ENCODE measurements at regions not wholly inside any gene's neighbourhood (a gene's known extent, or its start where the extent isn't known, plus 50 kb on each side); places are given as distances from the start of the nearest gene placed in this dataset.

DNA sequence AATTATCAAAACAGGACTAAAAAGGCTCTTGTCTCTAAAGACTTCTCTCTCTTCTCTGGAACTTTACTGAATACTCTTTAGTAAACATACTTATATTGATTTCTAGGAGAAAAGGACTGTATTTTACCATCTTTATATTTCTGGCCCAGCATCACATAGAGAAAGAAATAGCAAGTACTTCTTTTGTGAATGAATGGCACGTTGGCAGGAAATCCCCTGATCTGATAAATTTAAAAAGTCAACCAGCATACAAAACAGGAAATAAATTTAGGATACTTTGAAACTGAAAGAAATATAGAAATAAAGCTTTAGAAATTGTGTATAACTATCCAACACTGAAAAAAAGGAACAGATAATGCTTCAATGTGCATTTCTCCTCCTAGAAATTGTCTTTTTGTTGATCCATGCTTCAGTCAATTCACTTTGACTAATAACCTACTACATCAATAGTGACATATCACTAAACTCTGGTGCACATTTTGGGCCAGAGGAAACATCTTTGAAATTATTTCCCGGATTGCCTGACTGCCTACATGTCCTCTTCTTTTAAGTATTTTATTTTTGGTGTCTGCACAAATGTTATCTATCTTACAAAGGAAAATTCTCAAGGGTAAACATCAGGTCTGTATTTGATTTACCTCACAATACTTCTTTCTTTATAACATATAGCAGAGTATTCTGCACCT lies 183.5 kb upstream of the FSTL5 start:
- no peaks in the 10 kb centered on the region for H3K4me1 Mint-ChIP-seq
- H3K27me3 Mint-ChIP-seq, result no peaks in the 10 kb centered on the region
- DNase-seq (no peak), ATAC-seq (no peak)
- H3K9me3 Mint-ChIP-seq (ENCODE audit: low read depth), result peaks cover 5% of the 10 kb centered on the region
- CTCF ChIA-PET, result no interaction called here
- no peak overlapping the region for H3K4me3 Mint-ChIP-seq
- no peaks in the 10 kb centered on the region for H3K36me3 Mint-ChIP-seq
- H3K27ac Mint-ChIP-seq, result no peak overlapping the region

DNA sequence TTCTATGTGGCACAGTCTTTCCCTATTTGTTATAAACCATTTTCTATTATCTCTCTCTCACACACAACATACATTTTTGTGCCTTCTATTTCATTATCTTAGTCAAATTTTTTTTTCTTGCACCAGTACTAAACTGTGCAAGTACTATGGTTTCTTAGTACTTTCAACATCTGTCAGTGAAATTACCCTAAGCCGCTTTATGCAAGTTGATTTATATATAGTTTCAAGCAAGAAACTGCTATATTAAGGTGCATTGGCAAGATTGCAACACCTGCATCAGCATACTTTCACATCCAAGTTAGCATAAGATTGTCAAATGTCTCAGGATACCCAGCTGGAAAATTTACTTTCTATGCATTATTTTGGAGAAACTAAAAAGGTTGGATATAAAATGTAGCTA lies 180.2 kb upstream of the FSTL5 start:
- Mint-ChIP-seq H3K9me3 (ENCODE audit: low read depth) (peaks cover 2% of the 10 kb centered on the region), H3K36me3 (no peaks in the 10 kb centered on the region), H3K27me3 (no peaks in the 10 kb centered on the region), H3K27ac (no peak overlapping the region), H3K4me3 (no peak overlapping the region), H3K4me1 (no peaks in the 10 kb centered on the region)
- CTCF ChIA-PET, result no interaction called here
- ATAC-seq, result no peak
- no peak for DNase-seq

DNA sequence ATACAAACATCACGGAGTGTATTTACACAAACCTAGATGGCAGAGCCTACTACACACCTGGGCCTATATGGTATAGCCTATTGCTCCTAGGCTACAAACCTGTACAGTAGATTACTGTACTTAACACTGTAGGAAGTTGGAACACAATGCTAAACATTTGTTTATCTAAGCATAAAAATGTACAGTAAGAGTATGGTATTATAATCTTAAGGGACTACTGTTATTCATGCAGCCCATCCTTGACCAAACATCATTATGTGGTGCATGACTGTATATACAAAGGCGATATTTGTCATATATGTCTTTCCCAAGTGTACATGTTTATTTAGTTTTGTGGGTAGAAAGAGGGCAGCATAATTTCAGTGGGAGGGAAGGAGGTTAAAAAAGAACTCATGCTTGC lies 177.7 kb upstream of the FSTL5 start:
- ATAC-seq, result no peak
- no peak overlapping the region for H3K4me3 Mint-ChIP-seq
- H3K27me3 Mint-ChIP-seq, result no peaks in the 10 kb centered on the region

DNA sequence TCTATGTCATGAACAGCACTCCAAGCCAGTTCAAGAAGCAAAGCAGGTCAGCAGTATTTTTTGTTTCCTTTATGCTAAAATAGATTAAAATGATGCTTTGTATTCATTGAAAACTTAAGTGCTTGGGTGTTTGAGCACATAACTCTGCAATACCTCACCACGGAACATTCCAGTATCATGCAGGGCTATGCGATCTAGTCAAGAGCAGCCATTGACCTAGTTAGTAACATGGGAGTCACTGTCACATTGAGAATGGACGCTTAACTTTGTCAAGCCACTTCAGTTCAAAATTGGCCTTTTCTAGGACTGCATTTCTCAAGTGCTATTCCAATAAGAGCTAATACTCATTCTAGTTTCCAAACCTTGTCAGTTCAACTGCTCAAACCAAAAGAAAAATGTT lies 160.1 kb upstream of the FSTL5 start:
- DNase-seq (no peak), ATAC-seq (no peak)
- no peak overlapping the region for H3K4me3 Mint-ChIP-seq
- H3K27me3 Mint-ChIP-seq, result no peaks in the 10 kb centered on the region
- H3K4me1 Mint-ChIP-seq, result no peaks in the 10 kb centered on the region
- H3K27ac Mint-ChIP-seq, result no peak overlapping the region
- H3K9me3 Mint-ChIP-seq (ENCODE audit: low read depth), result no peaks in the 10 kb centered on the region
- CTCF ChIA-PET, result no interaction called here
- no peaks in the 10 kb centered on the region for H3K36me3 Mint-ChIP-seq

More for the DNA sequence above, 177.7 kb upstream of the FSTL5 start:
- no peak for DNase-seq
- CTCF ChIA-PET, result no interaction called here
- Mint-ChIP-seq H3K9me3 (ENCODE audit: low read depth) (peaks cover 5% of the 10 kb centered on the region), H3K4me1 (no peaks in the 10 kb centered on the region), H3K36me3 (no peaks in the 10 kb centered on the region), H3K27ac (no peak overlapping the region)

DNA sequence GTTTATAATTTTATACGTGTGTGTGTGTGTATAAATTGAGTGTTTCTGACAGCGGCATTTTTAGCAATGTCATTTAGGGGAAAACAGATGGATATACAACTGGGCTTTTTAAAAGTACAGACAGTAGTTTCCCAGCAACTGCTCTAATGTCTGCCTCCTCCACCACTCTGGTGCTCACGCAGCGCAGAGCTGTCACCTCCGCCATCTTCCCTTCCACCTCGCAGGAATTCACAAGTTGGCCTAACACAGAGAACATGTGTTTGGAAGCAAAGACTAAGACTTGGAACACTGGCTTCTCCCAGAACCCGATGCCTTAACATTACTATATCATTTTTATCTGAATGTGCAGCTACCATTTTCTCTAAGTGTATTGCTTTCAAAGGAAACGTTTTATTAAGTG lies 158.3 kb upstream of the FSTL5 start:
- CTCF ChIA-PET, result no interaction called here
- H3K27ac Mint-ChIP-seq, result no peak overlapping the region
- H3K4me1 Mint-ChIP-seq, result no peaks in the 10 kb centered on the region
- H3K27me3 Mint-ChIP-seq, result no peaks in the 10 kb centered on the region
- H3K36me3 Mint-ChIP-seq, result no peaks in the 10 kb centered on the region
- H3K4me3 Mint-ChIP-seq, result no peak overlapping the region
- no peak for ATAC-seq
- DNase-seq, result no peak
- peaks cover 2% of the 10 kb centered on the region for H3K9me3 Mint-ChIP-seq (ENCODE audit: low read depth)

DNA sequence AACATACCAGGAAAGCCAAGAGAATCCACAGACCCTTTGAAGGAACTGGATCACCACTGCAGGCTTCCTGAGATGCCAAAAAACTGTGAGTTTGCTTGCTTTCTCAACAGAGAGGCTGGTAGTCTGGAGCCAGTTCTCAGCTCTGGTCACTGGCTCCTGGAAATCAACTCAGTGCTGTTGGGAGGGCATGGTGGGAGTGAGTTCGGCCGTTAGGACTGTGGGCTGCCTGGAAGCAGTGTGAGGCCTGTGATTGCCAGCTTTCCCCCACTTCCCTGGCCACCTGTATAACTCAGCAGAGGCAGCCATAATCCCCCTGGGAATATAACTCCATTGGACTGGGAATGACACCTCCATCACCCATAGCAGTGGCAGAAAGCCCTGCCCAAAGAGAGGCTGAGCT lies 122.0 kb upstream of the FSTL5 start:
- no peak for DNase-seq
- Mint-ChIP-seq H3K27me3 (no peaks in the 10 kb centered on the region), H3K9me3 (ENCODE audit: low read depth) (peaks cover 6% of the 10 kb centered on the region), H3K4me3 (no peak overlapping the region), H3K27ac (no peak overlapping the region), H3K36me3 (no peaks in the 10 kb centered on the region), H3K4me1 (no peaks in the 10 kb centered on the region)
- CTCF ChIA-PET, result no interaction called here
- no peak for ATAC-seq

DNA sequence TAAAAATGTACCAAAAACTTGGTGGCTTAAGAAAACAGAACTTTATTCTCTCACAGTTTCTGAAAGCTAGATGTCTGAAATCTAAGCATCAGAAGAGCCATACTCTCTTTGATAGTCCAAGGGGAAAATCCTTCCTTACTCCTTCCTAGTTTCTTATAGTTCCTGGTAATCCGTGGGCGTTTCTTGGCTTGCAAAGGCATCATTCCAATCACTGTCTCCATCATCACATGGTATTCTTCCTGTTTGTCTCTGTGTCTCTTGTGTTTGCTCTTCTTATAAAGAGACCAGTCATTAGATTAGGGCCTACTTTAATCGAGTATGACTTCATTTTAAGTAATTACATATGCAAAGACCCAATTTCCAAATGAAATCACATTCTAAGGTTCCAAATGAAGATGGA lies 118.9 kb upstream of the FSTL5 start:
- Mint-ChIP-seq H3K27ac (no peak overlapping the region), H3K9me3 (ENCODE audit: low read depth) (peaks cover 2% of the 10 kb centered on the region), H3K4me1 (no peaks in the 10 kb centered on the region), H3K27me3 (no peaks in the 10 kb centered on the region), H3K36me3 (no peaks in the 10 kb centered on the region), H3K4me3 (no peak overlapping the region)
- ATAC-seq, result no peak
- DNase-seq, result no peak
- CTCF ChIA-PET, result no interaction called here

DNA sequence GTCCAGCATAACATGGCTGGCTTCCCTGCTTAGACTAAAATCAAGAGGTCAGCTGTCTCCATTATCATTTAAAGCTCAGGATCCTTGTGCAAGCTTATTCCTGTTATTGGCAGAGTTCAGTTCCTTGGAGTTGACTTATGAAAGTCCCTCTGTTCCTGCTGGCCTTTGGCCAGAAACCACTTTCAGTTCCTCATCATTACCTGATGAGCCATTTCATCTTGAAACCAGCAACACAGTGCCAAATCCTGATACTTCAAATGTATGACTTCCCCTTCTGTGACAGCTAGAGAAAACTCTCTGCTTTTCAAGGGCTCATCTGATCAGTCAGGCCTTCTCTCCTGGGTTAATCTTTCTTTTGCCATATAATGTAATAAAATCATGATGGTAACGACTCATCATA lies 110.6 kb upstream of the FSTL5 start:
- CTCF ChIA-PET, result no interaction called here
- ATAC-seq, result no peak
- H3K4me1 Mint-ChIP-seq, result no peaks in the 10 kb centered on the region
- peaks cover 11% of the 10 kb centered on the region for H3K9me3 Mint-ChIP-seq (ENCODE audit: low read depth)
- H3K4me3 Mint-ChIP-seq, result no peak overlapping the region
- no peaks in the 10 kb centered on the region for H3K27me3 Mint-ChIP-seq
- no peak overlapping the region for H3K27ac Mint-ChIP-seq
- no peak for DNase-seq
- H3K36me3 Mint-ChIP-seq, result no peaks in the 10 kb centered on the region

DNA sequence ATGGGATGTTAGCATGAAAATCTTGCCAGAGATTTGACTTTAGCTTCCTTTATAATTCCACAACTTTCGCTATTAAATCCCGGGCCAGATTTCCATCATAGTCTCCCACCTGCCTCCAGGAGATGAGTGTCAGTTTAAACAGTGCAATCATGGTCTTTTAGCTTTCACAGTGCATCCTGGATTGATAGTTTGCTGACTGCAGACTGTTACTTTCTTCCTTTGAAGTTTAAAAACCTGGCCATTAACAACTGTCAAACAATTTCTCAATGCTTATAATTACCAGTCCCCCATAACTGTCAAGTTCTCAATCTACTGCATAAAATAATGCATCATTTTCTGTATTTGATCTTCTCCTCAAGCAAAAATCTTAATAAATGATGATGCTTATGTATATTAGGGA lies 108.4 kb upstream of the FSTL5 start:
- CTCF ChIA-PET, result no interaction called here
- Mint-ChIP-seq H3K27me3 (no peaks in the 10 kb centered on the region), H3K4me1 (no peaks in the 10 kb centered on the region), H3K36me3 (no peaks in the 10 kb centered on the region), H3K4me3 (no peak overlapping the region), H3K9me3 (ENCODE audit: low read depth) (peaks cover 9% of the 10 kb centered on the region), H3K27ac (no peak overlapping the region)
- ATAC-seq, result no peak
- DNase-seq, result no peak

DNA sequence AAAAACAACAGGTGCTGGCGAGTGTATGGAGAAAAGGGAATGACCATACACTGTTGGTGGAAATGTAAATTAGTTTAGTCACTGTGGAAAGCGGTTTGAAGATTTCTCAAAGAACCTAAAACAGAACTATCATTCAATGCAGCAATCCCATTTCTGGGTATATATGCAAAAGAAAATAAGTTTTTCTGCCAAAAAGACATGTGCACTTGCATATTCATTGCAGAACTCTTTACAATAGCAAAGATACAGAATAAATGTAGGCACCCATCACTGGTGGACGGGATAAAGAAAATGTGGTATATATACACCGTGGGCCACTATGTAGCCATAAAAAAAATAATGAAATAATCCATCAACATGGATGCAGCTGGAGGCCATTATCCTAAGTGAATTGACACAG lies 105.1 kb upstream of the FSTL5 start:
- no peak for DNase-seq
- Mint-ChIP-seq H3K4me3 (no peak overlapping the region), H3K27ac (no peak overlapping the region), H3K9me3 (ENCODE audit: low read depth) (peaks cover 15% of the 10 kb centered on the region), H3K27me3 (no peaks in the 10 kb centered on the region), H3K4me1 (no peaks in the 10 kb centered on the region), H3K36me3 (no peaks in the 10 kb centered on the region)
- ATAC-seq, result no peak
- CTCF ChIA-PET, result no interaction called here

DNA sequence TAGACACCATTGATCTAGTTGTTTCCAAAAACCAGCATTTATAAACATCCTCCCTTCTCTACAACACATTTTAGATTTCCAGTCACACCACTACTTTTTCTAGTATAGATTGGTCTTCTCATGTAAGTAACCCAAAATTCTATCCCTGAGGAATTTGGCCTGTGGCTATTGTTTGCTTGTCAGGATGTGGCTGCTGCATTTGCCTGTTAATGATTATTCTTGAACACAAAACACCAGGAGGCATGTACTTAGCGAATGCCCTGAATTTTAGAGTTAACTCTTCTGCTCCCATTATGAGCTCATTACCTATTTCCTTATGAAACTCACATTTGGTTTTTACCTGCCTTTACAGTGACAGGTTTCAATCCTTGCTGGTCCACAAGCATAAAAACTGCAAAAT lies 102.0 kb upstream of the FSTL5 start:
- Mint-ChIP-seq H3K27me3 (no peaks in the 10 kb centered on the region), H3K27ac (no peak overlapping the region), H3K9me3 (ENCODE audit: low read depth) (peaks cover 13% of the 10 kb centered on the region), H3K36me3 (no peaks in the 10 kb centered on the region), H3K4me1 (no peaks in the 10 kb centered on the region), H3K4me3 (no peak overlapping the region)
- DNase-seq (no peak), ATAC-seq (no peak)
- CTCF ChIA-PET, result no interaction called here

DNA sequence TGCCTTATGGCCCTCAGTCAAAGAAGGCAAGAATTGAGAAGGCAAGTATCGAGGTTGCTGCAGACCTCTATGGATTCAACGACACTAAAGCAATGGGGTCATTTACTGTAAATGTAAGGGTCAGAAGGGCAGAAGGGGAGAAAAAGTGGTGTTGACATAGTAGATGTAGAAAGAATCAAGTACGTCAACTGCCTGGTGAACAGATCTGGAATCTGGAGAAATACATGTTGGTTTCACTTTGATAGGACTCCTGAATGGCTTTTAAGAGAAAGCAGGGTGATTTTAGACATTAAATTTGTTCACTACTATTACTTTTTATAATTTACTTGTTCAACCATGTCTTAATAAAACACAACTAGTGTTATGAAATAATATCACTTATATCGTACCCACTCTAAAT lies 81.3 kb upstream of the FSTL5 start:
- H3K27ac Mint-ChIP-seq, result no peak overlapping the region
- no peaks in the 10 kb centered on the region for H3K9me3 Mint-ChIP-seq (ENCODE audit: low read depth)
- H3K27me3 Mint-ChIP-seq, result no peaks in the 10 kb centered on the region
- ATAC-seq (no peak), DNase-seq (no peak)
- CTCF ChIA-PET, result no interaction called here
- H3K4me1 Mint-ChIP-seq, result no peaks in the 10 kb centered on the region
- H3K4me3 Mint-ChIP-seq, result no peak overlapping the region
- no peaks in the 10 kb centered on the region for H3K36me3 Mint-ChIP-seq

DNA sequence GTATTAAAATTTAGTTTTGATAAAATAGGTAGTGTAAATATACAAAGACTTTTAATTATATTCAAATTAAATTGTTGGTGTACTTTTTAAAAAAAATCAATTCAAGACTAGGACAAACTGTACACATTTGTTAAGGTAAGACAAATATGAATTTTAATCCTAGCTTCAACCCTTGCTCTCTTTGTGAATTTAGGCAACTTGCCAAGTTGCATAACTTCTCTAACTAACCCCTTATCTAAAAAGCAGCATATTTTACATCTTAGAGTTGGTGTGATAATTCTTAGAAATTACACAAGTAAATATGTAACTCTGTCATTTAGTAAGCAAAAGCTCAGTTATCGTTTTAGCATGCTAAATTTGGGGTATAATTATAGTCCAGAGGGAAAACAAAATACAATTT lies 78.1 kb upstream of the FSTL5 start:
- H3K4me3 Mint-ChIP-seq, result no peak overlapping the region
- ATAC-seq, result no peak
- H3K36me3 Mint-ChIP-seq, result no peaks in the 10 kb centered on the region
- no peak overlapping the region for H3K27ac Mint-ChIP-seq
- no peak for DNase-seq
- no peaks in the 10 kb centered on the region for H3K27me3 Mint-ChIP-seq
- H3K4me1 Mint-ChIP-seq, result no peaks in the 10 kb centered on the region
- H3K9me3 Mint-ChIP-seq (ENCODE audit: low read depth), result no peaks in the 10 kb centered on the region
- CTCF ChIA-PET, result no interaction called here

DNA sequence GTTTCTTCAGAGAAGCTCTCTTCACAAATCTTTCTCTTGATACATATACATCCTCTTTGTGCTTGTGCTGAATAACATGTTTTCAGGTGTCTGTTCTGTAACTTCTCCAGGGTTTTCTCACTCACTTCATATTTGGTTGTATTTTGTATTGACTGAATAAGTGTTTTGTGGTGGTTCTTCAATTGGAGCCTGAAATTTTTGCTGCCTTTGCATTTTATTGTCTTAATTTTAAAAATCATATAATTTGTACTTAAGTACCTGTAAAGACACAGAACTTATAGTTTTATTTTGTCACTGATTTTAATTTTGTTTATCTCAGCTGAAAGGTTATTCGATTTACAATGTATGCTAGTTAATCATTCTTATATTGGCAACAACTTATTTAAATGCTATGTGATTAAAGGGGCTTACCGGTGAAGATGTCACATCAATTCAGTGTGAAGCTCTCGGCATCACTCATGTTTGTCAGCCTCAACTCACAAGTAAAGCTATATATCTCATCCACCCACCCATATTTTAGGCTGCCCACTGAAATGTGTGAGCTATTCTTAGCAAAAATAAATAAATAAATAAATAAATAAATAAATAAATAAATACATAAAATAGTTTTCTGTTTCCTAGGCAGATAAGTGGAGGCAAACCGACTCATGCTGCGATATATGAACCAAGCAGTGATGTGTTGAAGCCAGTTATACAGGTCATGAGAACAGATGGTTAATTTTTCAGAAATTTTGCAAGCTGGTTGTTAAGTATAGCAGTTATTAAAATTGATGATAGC lies 76.4 kb upstream of the FSTL5 start:
- H3K4me1 Mint-ChIP-seq, result no peaks in the 10 kb centered on the region
- CTCF ChIA-PET, result no interaction called here
- no peak for DNase-seq

More for the DNA sequence above, 76.4 kb upstream of the FSTL5 start:
- no peak overlapping the region for H3K27ac Mint-ChIP-seq
- H3K9me3 Mint-ChIP-seq (ENCODE audit: low read depth), result no peaks in the 10 kb centered on the region
- no peak overlapping the region for H3K4me3 Mint-ChIP-seq
- H3K27me3 Mint-ChIP-seq, result no peaks in the 10 kb centered on the region
- ATAC-seq, result no peak
- no peaks in the 10 kb centered on the region for H3K36me3 Mint-ChIP-seq
